Left renal pelvis (tissue), 4 donors: ENCODE measurements at regions not wholly inside any gene's neighbourhood (a gene's known extent, or its start where the extent isn't known, plus 50 kb on each side); places are given as distances from the start of the nearest gene placed in this dataset.
"Not testable (repeated sequence)": the region's sequence is repeated elsewhere in the genome, so short reads cannot be mapped to it uniquely, and the experiment has no call there.

Experiments used
- DNase-seq, 4 donors: peaks; one replicate each; pipeline ENCODE4 v3.0.0-alpha.2; 2013; ENCODE audit warnings: low read depth in 4 of 4, low spot score in 3 of 4

DNA sequence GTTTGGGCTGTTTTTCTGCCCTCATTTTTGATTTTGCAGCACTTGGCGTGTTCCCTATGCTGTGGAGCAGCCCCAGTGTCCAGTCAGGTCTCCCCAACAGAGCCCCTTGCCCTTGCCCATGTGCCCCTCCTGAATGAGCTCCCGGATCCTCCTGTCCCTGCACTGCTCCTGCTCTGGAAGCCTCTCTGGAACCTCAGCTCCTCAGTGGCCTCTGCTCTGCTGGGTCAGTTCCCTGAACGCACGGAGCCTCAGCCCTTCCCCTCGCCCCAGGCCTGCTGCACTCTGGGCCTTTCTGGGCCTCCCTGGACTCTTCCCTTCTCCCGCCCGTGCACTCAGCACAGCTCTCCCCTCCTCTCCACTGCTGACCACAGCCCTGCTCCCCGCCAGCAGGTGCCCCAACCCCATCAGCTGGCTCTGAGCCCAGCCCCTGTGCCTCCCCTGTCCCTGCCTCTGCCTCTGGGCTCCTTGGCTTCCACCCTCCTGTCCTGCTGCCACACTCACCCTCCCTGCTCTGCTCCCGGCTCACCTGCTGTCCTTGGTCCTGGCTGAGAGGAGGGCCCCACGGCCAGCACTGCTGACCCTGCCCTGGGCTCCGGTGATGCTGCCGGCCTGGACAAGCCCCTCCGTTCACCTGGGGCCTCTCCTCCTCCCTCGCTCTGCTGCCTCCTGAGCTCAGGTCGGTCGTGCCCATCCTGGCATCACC, 220.6 kb downstream of the TMEM121 start:
- DNase-seq, result not testable (repeated sequence)

DNA sequence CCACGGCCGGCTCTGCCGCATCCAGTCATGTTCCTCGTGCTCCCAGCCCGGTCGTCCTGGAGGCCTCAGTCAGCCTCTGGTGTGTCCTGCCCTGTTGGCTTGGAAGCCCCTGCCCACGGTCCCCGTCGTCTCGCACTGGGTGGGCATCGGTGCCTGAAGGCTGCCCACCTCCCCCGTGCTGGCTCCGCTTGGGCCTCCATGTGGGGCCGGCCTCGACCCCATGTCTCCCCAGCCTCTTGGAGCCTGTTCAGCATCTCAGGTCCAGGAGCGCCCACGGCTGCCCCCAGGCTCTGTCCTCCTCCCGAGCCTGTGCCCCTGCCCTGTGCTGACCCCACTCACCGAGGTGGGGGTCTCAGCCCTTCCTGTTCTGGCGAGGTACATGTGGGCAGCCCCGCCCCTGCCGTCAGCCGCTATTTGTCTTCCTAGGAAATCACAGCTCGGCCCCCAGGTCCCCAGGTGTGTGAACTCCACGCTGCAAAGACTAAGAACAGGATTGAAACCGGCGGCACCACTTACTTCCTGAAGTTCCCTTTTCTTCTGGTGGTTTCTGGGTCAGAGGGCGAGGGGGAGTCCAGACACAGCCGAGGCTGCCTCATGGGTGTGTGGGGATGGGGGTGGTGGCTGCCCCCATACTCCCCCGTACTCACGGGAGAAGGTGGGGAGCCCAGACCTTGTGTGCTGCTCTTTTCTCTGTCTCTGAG, 221.3 kb downstream of the TMEM121 start:
- not testable (repeated sequence) for DNase-seq

DNA sequence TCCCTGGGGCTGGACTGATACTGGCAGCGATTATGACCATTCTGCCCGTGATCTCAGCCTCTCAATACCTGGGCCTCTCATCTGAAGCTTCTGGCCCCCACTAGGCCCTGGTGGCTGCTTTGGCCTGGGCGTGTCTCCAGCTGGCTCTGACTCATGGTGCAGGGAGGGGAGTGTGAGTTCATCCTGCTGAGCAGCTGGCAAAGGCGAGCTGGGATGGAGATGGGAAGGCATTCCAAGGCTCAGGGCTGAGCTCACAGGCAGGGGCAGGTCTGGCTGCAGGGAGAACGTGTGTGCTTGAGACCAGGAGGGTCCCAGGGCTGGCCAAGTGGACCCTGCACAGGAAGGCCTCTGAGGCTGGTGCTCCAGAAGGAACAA, 221.8 kb downstream of the TMEM121 start:
- DNase-seq, result no peak

DNA sequence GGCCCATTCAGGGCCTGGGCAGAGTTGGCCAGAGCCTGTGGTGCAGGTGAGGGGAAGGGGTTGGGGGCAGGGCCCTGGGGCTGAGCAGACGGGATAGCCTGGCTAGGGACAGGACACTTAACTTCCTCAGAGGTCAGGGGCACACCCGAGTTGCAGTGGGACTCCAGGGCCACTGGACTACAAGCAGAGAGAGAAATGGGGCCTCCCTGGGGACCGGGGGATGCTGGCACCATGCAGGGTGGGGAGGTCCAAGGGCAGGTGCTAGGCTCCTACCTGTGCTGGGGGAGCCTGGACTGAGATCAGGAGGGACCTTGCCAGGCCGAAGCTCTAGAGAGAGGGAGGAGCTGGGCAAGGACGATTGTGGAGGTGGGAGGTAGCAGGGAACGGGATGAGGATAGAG, 222.3 kb downstream of the TMEM121 start:
- DNase-seq, result not testable (repeated sequence)

DNA sequence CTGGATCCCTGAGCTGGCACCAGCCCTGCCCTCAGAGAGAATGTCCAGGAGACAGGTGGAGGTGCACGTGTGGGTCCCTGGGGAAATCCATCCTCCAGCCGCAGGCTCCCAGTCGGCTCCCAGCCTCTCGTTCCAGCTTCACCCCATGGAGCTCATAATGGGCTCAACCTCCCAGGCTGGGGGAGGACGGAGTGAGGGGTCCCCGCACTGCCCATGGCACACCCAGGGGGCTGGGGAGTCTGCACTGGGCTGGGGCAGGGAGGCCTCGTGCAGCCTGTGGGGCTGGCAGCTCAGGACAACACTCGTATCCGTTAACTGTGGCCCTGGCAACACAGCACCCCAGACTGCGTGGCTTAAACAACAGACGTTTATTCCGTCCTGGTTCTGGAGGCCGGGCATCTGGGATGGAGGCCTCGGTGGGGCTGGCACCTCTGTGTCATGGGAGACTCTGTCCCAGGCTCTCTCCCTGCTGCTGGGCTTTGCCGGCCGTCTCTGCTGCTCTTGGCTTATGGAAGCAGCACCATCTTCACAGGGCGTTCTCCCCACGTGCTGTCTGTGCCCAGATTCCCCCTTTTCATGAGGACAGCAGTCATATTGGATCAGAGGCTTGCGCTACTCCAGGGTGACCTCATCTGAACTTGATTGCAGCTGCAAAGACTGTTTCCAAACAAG, 223.6 kb downstream of the TMEM121 start:
- not testable (repeated sequence) for DNase-seq

DNA sequence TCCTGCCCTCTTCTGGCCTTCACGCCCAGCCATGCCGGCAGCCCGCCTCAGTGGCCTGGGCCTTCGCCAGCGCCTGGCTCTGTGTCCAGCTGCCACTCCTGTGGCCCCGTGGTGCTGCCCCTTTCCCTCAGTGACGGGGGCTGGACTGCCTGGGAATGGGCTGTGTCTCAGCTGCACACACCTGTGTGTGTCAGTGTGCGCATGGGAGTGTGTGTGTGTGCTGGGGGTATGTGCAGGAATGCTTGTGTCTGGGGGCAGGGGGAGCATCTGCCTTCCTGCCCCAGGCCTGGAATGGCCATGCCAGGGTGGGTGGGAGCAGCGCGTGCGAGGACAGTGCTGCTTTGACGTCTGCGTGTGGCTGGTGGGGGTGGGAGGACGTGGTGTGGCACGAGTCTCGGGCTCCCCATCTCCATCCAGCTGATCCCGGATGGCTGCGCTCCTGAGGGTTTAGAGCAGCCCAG, 224.9 kb downstream of the TMEM121 start:
- not testable (repeated sequence) for DNase-seq

DNA sequence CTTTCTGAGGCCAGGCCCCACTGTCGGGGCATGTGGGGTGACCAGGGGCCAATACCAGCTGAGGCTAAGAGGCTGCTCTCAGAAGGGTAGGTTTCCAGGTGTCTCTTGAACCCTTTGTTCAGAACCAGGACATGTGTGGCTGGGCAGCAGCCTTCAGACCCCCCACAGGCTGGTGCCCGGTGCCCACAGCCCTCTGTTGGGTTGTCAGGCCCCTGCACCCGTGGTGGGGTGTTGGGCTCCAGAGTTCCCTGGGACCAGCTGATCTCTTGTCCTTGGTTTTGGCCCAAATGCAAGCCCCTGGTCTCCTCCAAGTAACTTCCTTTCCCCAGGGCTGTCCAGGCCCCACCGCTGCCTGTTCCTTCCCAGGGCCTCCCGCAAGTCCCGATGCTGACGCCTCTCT, 226.0 kb downstream of the TMEM121 start:
- not testable (repeated sequence) for DNase-seq

DNA sequence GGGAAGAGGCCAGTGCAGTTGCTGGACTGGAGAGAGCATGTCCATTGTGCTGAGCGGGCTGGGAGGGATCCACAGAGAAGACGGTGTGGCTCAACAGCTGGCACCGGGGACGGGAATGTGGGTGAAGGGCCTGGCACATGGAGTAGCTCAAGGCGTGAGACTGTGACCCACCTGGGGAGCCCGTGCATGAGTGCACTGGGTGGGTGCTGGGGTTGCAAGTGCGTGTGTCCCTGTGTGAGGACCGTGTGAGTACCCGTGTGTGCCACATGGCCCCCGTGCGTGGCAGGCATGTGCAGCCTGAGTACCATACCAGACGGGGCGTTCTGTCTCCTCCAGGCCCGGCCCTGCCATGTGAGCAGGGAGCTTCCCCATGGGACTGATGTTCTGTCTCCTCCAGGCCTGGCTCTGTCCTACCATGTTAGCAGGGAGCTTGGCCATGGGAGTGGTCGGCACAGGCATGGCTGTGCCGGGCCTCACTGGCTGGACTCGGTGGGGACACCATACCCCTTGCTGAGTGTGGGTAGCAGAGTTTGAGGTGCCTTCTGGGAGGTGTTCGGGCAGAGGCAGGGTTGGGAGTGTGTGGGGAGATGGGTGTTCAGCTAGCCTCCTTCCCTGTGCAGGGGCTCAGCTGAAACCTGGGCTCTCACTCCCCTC, 234.4 kb downstream of the TMEM121 start:
- DNase-seq, result no peak

DNA sequence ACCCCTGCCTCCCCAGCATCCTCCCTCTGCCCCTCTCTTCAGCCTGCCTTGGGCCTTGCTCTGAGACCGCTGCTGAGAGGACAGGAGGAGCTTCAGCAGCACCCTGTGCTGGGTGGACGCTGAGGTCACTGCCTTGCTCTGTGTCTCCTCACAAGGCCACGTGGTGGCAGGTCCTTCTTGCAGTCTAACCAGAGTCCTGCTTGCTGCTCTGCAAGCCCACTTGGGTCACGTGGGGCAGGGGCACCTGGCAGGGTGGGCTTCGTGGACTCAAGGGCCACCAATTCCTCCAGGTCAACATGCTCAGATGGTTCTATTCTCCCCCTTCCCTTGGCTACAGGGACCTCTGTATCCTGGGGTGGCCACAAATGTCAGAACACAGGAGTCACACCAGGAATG, 235.0 kb downstream of the TMEM121 start:
- DNase-seq, result not testable (repeated sequence)

DNA sequence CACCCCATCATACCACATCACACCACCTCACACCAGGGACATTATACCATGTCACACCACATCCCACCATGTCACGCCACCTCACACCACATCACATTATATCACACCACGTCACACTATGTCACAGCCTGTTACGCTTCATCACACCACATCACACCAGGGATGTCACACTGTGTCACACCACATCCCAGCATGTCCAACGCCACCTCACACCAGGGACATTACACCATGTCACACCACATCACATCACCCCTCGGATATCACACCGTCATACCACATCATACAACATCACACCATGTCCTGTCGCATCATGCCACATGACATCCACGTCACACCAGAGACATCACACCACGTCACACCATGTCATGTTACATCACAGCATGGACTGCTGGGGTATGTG, 235.5 kb downstream of the TMEM121 start:
- DNase-seq, result no peak

DNA sequence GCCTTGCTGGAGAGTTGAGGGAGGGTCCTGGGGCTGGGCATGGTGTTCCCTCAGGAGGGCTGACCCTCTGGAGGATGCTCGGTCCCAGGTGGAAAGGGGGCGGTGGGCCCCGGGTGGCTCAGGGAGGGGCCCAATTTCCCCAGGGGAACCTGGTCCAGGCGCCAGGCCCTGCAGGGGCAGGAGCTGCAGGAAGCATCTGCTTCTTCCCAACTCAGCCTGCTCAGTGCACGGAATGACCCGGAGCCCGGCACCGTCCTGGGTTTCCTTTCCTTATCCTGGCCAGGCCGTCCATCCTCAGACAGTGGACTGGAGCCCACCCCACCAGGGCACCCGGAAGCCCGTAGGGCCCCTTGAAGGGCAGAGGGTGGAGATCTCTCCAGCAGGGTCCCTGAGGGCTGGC, 235.9 kb downstream of the TMEM121 start:
- not testable (repeated sequence) for DNase-seq

DNA sequence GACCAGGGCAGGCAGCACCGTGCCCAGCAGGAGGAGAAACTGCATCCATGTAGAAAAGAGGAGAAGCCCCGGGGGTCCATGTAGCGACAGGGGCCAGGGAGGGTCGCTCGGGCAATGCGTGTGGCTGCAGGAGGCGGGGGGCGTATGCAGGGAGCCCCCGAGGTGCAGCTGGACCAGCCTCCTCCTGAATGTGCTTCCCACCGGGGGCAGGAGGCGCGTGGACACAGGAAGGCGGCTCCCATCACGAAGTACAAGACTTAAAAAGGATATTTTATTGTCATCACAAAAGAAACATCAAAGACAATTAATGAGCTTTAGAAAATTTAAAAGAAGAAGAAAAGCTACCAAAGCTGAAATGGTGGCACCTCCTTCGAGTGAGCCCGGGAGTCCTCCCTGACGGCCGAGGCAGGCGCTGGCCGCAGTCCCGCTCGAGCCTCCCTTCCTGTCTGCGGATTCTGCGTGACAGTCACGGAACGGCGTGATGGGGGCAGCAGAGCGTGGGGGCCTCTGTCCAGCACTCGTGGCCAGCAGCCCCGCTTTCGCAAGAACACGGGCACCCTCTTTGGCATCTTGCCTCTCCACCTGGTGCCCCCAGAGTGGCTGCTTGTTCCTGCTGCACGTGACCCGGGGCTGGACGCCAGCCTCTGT, 238.0 kb downstream of the TMEM121 start:
- not testable (repeated sequence) for DNase-seq

DNA sequence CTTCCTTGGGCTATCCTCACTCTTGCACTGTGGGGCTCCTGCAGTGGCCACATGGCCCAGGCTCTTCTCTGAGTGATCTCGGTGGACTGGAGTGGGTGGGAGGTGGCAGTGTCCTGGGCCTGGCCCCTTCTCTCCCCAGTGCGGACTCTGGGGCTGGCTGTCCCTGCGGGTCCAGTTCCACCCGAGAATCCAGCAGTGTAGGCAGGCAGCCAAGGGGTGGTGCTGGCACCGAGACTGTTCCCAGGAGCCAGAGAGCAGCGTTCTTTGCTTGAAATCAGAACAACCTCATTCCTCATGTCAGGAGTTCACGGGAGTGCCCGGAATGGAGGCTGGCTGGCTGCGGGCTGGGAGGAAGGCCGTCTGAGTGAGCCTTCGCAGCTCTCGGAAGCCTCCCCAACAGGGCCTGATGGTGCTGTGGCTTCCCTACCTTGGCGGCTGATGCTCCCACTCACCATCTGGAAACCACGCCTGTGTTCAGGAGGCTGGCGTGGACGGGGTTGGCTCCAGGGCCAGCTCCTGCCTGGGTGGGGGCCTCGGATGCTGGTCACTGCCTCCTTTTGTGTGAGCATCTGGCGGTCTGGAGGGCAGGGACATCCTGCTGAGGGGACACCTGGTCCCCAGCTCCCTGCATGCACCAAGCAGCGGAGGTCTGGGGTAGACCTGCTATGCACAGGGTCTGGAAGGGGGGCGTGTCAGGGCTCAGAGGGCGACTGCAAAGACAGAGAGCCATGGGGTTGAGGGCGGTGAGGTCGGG, 238.9 kb downstream of the TMEM121 start:
- not testable (repeated sequence) for DNase-seq

DNA sequence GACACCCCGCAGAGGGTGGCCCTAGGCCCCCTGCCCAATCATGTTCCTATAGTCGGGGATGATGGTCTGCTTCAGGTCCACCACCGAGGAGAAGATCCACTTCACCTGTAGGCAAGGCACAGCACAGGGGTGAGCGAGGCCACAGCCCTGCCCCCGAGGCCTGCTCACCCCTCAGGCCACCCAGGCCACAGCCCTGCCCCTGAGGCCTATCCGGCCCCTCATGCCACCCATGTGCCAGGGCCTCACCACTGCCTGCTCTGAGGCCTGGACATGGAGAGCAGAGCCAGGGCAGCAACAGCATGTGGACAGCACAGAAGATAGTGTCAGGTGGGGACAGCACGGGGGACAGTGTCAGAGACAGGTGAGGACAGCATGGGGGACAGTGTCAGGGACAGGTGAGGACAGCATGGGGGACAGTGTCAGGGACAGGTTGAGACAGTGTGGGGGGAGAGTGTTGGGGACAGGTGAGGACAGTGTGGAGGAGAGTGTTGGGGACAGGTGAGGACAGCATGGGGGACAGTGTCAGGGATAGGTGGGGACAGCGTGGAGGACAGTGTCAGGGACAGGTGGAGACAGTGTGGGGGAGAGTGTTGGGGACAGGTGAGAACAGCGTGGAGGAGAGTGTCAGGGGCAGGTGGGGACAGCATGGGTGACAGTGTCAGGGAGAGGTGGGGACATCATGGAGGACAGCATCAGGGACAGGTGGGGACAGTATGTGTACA, 239.7 kb downstream of the TMEM121 start:
- no peak for DNase-seq

DNA sequence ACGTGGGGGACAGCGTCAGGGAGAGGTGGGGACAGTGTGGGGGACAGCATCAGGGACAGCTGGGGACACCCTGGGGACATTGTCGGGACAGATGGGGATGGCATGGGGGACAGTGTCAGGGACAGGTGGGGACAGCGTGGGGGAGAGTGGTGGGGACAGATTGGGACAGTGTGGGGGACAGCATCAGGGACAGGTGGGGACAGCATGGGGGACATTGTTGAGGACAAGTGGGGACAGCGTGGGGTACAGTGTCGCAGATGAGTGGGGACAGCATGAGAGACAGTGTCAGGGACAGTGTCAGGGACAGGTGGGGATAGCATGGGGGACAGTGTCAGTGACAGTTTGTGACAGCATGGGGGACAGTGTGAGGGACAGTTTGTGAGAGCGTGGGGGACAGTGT, 240.9 kb downstream of the TMEM121 start:
- DNase-seq, result no peak

DNA sequence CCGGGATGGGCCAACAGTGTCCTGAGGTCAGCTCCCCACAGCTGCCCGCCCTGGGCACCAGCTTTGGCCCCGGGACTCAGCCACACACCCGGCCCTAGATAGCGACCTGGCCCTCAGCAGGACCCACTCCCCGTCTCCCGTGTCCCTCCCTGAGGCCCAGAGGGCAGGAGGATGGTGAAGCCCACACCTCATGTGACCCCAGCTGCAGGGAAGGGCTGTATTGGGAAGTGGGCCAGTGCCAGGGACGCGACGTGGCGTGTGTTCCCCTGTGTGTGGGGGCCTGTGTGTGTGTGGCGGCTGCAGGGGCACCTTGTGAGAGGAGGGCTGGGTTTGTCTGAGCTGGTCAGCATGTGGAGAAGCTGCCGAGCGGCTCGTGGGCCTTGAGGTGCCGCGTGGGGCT, 241.7 kb downstream of the TMEM121 start:
- not testable (repeated sequence) for DNase-seq

DNA sequence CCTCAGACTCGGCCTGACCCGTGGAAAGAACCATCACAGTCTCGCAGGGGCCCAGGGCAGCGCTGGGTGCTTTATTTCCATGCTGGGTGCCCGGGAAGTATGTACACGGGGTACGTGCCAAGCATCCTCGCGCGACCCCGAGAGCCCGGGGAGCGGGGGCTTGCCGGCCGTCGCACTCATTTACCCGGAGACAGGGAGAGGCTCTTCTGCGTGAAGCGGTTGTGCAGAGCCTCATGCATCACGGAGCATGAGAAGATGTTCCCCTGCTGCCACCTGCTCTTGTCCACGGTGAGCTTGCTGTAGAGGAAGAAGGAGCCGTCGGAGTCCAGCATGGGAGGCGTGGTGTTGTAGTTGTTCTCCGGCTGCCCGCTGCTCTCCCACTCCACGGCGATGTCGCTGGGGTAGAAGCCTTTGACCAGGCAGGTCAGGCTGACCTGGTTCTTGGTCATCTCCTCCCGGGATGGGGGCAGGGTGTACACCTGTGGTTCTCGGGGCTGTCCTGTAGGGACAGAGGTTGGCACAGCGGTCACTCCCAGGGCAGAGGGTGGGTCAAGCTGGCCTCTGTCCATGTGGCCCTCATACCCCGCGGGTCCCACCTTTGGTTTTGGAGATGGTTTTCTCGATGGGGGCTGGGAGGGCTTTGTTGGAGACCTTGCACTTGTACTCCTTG, 242.8 kb downstream of the TMEM121 start:
- DNase-seq, result not testable (repeated sequence)

DNA sequence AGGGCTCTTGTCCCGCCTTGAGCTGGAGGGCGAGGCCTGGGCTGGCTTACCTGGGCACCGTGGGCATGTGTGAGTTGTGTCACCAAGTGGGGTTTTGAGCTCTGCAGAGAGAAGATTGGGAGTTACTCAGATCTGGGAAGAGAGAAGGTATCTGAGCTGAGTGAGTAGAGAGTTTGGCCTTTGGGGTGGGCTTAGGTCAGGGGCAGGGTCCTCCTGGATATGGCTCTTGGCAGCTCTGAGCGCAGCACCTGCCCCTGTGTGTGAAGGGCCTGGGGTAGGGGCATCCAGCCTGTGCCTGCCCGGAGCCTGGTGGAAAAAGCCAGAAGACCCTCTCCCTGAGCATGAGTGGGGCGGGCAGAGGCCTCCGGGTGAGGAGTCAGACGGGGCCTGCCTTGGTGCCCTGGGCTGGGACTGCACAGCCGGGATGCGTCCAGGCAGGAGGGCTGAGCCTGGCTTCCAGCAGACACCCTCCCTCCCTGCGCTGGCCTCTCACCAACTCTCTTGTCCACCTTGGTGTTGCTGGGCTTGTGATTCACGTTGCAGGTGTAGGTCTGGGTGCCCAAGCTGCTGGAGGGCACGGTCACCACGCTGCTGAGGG, 244.3 kb downstream of the TMEM121 start:
- DNase-seq, result not testable (repeated sequence)
